ENCODE measurements at regions not wholly inside any gene's neighbourhood (a gene's known extent, or its start where the extent isn't known, plus 50 kb on each side); places are given as distances from the start of the nearest gene placed in this dataset.

- DNase-seq = no peak
- H3K4me3 ChIP-seq = no peak overlapping the region
- no peaks in the 10 kb centered on the region for H3K27me3 ChIP-seq
- H3K27ac ChIP-seq = no peak overlapping the region
- no peaks in the 10 kb centered on the region for H3K4me1 ChIP-seq
- no peak for TF ChIP-seq POLR2A (IDR thresholded peaks at IDR 0.05)
- no peaks in the 10 kb centered on the region for H3K9me3 ChIP-seq
- H3K36me3 ChIP-seq = no peaks in the 10 kb centered on the region
These were observed 1293.0 kb downstream of the REEP3 start for GRCh38 chr10:64814201-64814600.

GRCh38 chr10:64829888-64830412, 1308.7 kb downstream of the REEP3 start:
- no peak overlapping the region for H3K4me3 ChIP-seq
- no peaks in the 10 kb centered on the region for H3K36me3 ChIP-seq
- H3K27me3 ChIP-seq = no peaks in the 10 kb centered on the region
- TF ChIP-seq POLR2A (IDR thresholded peaks at IDR 0.05) (no peak), CTCF (IDR thresholded peaks at IDR 0.05) (no peak)
- no peaks in the 10 kb centered on the region for H3K4me1 ChIP-seq
- no peaks in the 10 kb centered on the region for H3K9me3 ChIP-seq
- no peak for DNase-seq
- H3K27ac ChIP-seq = no peak overlapping the region

- Histone ChIP-seq H3K4me3 (no peak overlapping the region), H3K27me3 (no peaks in the 10 kb centered on the region), H3K27ac (no peak overlapping the region), H3K4me1 (no peaks in the 10 kb centered on the region), H3K36me3 (no peaks in the 10 kb centered on the region), H3K9me3 (no peaks in the 10 kb centered on the region)
- TF ChIP-seq POLR2A (IDR thresholded peaks at IDR 0.05) (no peak), CTCF (IDR thresholded peaks at IDR 0.05) (no peak)
- no peak for DNase-seq
These were observed 1309.7 kb downstream of the REEP3 start for GRCh38 chr10:64830869-64831268.

GRCh38 chr10:64840341-64840740, 1319.1 kb downstream of the REEP3 start:
- Histone ChIP-seq H3K4me3 (no peak overlapping the region), H3K4me1 (no peaks in the 10 kb centered on the region), H3K27ac (no peak overlapping the region), H3K27me3 (no peaks in the 10 kb centered on the region), H3K36me3 (no peaks in the 10 kb centered on the region), H3K9me3 (no peaks in the 10 kb centered on the region)
- DNase-seq = no peak
- TF ChIP-seq CTCF (IDR thresholded peaks at IDR 0.05) = no peak
- TF ChIP-seq POLR2A (IDR thresholded peaks at IDR 0.05) = no peak

GRCh38 chr10:64846700-64847099, 1325.5 kb downstream of the REEP3 start:
- H3K36me3 ChIP-seq = no peaks in the 10 kb centered on the region
- no peak for TF ChIP-seq CTCF (IDR thresholded peaks at IDR 0.05)
- TF ChIP-seq POLR2A (IDR thresholded peaks at IDR 0.05) = no peak
- no peak for DNase-seq
- no peaks in the 10 kb centered on the region for H3K27me3 ChIP-seq
- no peaks in the 10 kb centered on the region for H3K9me3 ChIP-seq
- H3K27ac ChIP-seq = no peak overlapping the region
- H3K4me1 ChIP-seq = no peaks in the 10 kb centered on the region
- H3K4me3 ChIP-seq = no peak overlapping the region

GRCh38 chr10:64855941-64856340, 1334.7 kb downstream of the REEP3 start:
- Histone ChIP-seq H3K4me3 (no peak overlapping the region), H3K27me3 (no peaks in the 10 kb centered on the region), H3K27ac (no peak overlapping the region), H3K4me1 (no peaks in the 10 kb centered on the region), H3K36me3 (no peaks in the 10 kb centered on the region), H3K9me3 (no peaks in the 10 kb centered on the region)
- DNase-seq = no peak
- TF ChIP-seq POLR2A (IDR thresholded peaks at IDR 0.05) (no peak), CTCF (IDR thresholded peaks at IDR 0.05) (no peak)

All from Peyer's patch (tissue), 4 donors.